ENCODE measurements at regions not wholly inside any gene's neighbourhood (a gene's known extent, or its start where the extent isn't known, plus 50 kb on each side); places are given as distances from the start of the nearest gene placed in this dataset.

DNA sequence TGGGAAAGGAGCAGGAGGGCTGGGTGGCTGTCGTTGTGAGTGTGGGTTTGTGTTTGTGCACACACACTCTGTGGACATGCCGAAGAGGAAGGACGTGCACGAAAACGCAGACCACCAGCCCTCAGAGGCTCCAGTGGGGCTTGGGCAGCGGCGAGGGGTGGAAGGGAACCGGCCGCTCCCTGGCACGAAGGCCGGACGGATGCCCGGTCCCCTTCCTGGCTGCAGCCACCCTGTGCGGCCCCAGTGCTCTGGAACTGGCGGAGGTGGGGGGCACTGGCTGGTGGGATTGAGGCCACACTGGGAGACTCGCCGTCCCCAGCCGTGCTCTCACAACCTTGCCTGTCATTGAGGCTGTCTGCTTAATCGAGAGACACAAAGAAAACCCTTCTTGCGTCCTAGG, 852.6 kb upstream of the SALL3 start:
- no peak for DNase-seq (ENCODE audit: insufficient read length, low spot score)
- FAIRE-seq, result no peak

DNA sequence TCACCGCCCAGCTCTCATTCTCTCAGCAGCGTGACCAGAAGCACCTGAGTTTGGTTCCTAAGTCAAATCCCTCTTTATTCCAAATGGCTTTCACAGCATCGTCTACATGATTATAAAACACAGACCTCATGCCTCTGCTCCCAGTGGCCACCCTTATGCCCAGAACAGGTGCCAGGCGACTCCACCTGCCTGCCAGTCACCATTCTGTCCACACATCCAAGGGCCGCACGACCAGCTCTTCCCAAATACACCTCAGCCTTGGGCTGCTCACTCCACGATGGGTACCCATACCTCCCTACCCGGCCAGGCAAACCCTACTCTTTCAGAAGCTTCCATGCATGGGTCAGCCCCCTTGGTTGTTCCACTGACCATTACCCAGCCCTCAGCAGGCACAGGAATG, 851.6 kb upstream of the SALL3 start:
- FAIRE-seq (no peak), DNase-seq (ENCODE audit: insufficient read length, low spot score) (no peak)

DNA sequence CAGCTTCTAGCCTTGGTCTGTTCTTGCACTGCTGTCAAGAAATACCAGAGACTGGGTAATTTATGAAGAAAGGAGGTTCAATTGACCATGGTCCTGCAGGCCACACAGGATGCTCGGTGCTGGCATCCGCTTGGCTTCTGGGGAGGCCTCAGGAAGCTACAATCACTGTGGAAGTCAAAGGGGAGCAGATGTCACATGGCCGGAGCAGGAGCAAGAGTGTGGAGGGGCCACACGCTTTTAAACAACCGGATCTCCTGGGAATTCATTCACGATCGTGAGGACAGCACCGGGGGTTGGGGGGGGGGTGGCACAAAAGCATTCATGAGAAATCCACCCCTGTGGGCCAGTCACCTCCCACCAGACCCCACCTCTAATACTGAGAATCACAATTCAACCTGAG, 850.4 kb upstream of the SALL3 start:
- FAIRE-seq (no peak), DNase-seq (ENCODE audit: insufficient read length, low spot score) (no peak)

DNA sequence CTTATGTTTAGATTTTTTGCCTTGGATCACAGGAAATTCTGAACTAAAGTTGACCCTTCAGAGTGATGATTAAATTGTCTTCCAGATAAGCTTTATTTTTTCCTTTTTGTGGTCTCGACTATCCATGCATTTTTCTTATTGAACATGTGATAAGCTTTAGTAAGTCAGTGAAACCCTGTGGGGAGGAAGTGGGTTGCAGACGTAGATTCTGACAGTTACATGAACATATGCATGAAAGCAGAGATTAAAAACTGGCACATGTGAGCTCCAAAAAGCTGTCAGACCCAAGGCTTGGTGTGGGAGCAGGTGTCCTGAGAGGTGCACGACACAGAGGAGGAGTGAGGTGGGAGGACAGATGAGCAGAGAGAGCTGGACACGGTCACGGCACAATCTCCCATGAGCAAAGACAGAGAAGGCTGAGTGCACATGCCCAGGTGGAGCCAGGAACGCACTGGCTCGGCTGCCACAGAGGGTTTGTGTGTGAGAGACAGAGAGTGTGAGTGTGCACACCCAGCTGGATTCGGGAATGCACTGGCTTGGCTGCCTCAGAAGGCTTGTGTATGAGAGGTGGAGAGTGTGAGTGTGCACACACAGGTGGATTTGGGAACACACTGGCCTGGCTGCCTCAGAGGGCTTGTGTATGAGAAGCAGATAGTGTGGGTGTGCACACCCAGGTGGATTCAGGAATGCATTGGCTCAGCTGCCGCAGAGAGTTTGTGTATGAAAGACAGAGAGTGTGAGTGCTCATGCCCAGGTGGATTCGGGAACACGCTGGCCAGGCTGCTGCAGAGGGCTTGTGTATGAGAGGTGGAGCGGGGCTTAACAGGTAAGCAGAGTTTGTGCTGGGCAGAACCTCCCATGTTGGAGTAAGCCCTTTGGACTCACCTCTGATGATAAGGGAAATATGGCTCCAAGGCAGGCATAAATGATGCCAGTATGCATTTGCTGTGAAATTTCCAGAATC, 849.1 kb upstream of the SALL3 start:
- no peak for DNase-seq (ENCODE audit: insufficient read length, low spot score)

DNA sequence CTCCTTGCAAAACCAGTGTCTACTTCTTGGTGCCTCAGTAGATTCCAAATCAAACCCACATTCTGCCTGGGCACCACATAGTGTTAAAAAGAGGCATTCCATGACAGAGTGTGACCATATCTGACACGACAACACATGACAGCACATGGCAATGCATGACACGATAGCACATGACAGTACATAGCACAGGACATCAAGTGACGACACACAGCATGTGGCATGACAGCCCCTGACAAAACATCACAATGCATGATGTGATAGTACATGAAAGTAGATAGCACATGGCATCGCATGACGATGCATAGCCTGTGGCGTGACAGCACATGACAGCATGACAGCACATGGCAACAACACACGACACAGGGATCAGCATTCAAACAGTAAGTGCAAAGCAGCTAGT, 845.9 kb upstream of the SALL3 start:
- FAIRE-seq (peak; percentile 58), DNase-seq (ENCODE audit: insufficient read length, low spot score) (no peak)

More for the DNA sequence above, 849.1 kb upstream of the SALL3 start:
- FAIRE-seq, result no peak

DNA sequence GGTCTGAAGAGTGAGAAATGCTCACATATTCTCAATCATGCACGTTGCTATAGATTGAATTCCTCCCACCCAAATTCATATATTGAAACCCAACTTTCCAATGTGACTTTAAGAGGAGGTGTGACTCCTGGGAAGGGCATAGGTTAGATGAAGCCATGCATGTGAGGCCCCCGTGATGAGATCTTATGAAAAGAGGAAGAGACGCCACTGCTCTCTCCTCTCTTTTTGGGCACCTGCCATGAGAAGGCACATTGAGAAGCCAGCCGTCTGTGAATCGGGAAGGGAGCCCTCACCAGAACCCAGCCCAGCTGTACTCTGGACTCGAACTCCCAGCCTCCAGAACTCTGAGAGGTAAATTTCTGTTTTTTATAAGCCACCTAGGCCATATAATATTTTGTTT, 842.6 kb upstream of the SALL3 start:
- no peak for FAIRE-seq
- DNase-seq (ENCODE audit: insufficient read length, low spot score), result no peak

DNA sequence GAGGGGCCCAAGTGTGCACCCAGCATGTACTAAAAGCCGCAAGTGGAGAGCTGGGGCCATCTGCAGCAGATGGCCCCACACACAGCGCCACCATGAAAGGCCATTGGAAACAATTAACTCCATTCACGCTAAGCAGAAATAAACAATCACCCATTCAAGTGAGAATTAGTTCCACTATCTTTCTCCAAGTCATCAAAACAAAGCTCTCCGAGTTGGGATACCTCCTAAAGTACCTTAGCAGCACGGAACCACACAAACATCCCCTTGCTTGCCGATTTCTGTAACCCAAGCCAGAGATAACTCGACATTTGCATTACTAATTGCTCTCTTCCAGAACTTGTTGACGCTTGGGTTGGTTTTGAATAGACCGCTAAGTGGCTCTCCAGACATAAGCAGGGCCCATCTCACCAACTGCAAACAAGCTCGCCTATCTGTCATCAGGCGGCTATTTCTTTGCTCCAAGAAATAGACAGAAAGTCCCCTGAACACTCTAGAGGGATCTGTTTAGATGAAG, 840.6 kb upstream of the SALL3 start:
- no peak for FAIRE-seq
- no peak for DNase-seq (ENCODE audit: insufficient read length, low spot score)

DNA sequence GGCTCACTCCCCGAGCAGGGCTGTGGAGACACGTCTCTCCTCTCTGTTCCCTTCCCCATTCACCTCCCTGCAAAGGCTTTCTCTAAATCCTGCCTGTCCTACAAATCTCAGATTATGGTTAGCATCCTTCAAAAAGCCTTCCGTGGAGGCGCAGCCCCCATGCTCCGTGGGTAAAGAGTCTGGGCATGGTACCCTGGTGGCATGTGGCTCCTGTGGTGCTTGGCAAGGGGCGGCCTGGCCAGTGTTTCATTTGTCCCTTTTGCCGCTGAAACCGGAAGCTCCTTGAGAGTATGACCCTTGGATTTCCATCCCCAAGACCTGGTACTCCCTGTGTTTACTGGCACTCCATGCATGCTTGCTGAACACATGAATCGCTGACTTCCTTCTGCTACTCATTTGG, 839.3 kb upstream of the SALL3 start:
- FAIRE-seq, result no peak

DNA sequence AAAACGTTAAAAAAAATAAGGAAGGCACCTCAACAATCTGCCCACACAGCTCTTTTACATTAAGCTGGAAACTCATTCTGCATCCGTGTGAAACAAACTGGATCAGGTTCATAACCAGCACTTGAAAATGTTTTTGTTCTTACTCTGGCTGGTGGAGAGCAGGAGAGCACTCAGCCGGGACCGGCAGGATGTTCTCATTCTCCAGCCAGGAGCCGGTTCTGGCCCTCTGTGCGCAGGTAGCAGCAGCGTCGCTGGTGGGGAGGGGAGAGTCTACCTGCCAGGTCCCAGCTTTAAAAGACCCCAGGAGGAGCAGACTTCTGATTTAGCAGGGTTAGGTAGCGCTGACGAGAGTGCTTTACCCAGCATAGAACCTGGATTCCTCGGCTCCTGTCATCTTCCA, 834.9 kb upstream of the SALL3 start:
- FAIRE-seq, result no peak
- no peak for DNase-seq (ENCODE audit: insufficient read length, low spot score)

More for the DNA sequence above, 839.3 kb upstream of the SALL3 start:
- DNase-seq (ENCODE audit: insufficient read length, low spot score), result no peak

DNA sequence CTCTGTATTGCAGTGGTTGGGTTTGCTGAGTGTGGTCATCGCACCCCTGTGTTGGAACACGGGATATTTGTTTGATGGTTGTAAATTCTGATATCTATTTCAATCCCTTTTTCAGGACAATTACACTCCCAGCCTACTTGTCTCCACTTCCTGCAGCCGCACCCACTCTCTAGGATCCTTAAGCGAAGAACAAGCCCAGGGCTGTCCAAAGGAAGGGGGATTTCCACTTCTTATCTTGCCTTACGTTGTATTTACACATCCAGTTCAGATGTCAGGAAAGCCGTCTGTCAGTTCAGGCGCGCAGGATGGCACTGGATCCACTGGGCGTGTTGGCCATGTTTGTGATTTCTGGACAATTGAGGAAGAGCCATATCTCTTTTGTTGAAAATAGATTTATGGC, 834.5 kb upstream of the SALL3 start:
- DNase-seq (ENCODE audit: insufficient read length, low spot score), result no peak
- FAIRE-seq, result no peak

DNA sequence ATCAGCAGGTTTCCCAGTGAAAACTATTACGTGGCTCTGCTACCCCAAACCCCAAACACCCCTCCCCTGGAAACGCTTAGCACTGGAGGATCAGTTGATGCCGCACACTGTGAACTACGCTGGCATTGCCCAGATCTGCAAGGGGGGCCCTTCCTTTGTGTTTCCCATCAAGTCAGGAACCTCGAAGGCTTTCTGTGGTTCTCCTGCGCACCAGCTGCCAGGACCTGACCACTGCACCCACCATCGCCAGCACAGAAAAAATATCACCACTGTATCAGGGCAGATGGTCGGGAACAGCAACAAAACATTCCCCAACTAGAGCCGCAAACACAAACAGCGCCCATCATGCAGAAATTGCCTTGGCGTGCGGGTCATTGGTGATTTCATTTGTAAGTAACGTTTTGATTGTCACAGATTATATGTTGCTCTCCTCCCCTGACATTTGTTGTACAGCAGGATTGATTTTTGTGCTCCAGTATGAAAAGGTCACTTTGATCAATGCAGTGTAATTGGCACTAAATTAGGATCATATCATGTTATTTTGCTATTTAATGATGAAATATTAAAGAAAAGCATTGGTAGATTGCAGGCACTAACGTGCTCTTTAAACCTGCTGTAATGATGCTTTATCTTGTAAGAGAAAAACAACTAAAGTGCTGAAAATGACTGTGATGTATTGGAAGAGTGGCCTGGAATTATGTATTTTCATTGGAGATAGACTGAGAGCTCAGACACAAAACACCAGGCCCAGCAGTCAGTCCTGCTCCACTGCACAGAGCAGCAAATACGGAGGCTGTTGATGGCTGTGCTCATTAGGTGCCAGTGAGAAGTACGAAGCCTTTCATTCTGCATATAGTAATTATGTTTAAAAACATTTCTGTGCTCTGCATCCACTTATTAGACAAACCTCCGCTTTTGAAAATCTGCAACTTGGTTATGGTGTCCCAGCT, 833.2 kb upstream of the SALL3 start:
- no peak for FAIRE-seq
- DNase-seq (ENCODE audit: insufficient read length, low spot score), result no peak

DNA sequence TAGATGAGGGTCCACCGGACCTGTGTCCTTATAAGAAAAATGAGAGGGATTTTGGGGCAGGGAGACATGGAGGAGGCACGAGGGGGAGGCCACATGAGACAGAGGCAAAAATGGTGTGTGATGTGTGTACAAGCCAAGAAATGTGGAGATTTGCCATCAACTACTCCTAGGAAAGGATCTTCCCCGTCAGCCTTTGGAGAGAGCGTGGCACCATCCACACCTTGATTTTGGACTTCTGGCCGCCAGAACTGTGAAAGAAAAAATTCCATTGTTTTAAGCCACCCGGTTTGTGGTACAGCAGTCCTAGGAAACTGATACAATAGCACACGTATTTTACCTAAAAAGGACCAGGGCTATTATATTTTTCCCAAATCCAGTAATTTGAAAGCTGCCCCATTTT, 829.0 kb upstream of the SALL3 start:
- DNase-seq (ENCODE audit: insufficient read length, low spot score), result no peak
- no peak for FAIRE-seq

DNA sequence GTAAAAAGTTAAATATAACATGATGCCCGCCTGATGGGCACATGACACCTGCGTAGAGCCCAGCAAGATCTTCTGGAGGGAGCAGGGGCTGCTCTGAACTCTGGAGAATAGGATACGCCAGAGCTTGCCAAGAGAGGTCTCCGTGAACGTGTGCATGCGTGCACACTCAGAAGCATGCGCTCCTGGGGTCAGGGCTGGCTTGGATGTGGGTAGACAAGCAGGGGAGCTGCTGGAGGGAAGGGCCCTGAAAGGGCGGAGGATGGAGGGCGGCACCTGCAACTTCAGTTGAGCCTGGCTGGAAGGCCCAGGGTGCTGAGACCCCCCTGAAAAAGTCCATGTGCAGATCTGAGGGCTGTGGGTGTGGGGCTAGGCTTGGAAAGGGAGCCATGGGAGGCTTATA, 828.4 kb upstream of the SALL3 start:
- no peak for DNase-seq (ENCODE audit: insufficient read length, low spot score)
- no peak for FAIRE-seq

DNA sequence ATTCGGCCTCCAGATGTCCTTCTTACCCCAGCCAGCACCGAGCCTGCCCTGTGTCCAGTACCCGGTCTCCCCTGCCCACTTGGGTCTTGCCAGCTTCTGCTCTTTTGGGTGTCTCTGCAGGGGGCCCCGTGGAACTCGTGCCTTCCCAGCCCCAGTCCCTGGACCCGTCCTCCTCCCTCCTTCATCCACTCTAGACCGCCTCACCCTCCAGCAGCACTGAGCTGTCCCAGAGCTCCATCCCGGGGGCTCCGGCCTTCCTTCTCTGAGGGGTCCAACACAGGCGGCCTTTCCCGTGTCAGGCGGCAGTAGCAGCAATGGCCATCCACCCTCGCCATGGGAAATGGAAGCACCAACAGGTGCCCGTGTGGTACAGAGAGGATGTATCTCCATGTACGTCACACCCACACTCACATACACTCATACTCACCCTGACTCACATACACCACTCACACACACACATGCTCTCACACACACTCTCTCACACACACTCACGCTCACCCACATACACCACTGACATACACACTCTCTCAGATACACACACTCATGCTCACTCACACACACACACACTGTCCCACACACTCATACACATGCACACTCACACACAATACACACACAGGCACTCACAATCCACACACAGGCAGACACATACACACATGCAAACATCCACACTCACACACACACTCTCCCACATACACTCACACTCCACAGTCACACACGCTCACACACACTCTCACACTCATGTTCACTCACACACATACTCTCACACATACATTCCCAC, 827.5 kb upstream of the SALL3 start:
- FAIRE-seq, result no peak
- DNase-seq (ENCODE audit: insufficient read length, low spot score), result no peak

DNA sequence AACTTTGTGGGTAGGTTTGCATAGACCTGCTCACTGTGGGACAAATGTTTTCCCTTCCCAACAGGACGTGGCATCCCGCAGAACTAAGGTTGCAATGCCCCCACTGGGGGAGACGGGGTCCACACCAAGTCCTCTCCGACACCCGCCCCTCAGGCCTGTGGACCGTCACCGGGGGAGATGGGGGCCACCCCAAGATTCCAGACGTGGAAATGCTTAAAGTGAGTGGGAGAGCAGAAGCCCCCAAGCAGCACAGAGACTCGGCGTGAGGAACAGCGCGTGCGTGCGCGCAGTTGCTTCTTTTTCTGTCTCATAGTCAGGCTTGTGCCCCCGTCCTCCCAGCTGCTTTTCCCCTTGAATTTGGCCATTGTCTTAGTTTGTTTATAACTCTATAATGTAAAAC, 826.3 kb upstream of the SALL3 start:
- DNase-seq (ENCODE audit: insufficient read length, low spot score) (no peak), FAIRE-seq (no peak)

DNA sequence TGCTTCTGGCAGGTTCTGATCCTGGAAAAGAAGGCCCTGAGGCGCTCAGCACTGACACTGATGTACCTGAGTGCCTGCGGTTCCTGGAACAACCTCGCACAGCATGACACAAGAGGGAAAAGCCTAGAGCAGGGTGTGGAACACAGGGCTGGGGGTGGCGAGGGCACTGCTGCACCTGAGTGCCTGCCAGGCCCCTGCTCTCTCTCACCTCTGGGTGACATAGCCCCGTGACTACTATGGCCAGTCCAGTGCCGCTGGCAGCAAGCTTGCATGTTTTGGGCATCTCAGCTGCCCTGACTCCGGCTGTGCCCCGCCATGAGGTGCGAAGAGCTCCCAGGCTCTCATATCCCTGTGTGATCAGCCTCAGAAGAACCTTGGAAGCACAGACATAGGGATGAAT, 825.2 kb upstream of the SALL3 start:
- DNase-seq (ENCODE audit: insufficient read length, low spot score) (no peak), FAIRE-seq (no peak)

DNA sequence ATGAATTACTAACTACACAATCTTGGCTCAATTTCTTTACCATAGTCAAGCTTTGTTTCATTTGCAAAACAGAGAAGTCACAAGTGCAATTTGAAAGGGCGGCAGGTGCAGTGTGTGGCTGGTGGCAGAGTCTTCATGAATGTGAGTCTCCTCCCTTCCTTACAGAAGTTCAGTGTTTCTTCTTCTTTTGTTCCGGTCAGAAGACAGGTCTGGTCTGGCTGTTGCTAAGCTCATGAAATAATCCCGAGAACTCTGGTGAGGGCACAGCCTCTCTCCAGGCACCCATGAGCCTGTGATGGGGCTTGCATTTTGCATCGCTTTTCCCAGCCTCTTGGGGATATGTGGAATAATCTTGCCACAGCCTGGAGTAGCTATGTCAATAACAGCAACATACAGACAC, 824.8 kb upstream of the SALL3 start:
- no peak for DNase-seq (ENCODE audit: insufficient read length, low spot score)
- FAIRE-seq, result no peak

DNA sequence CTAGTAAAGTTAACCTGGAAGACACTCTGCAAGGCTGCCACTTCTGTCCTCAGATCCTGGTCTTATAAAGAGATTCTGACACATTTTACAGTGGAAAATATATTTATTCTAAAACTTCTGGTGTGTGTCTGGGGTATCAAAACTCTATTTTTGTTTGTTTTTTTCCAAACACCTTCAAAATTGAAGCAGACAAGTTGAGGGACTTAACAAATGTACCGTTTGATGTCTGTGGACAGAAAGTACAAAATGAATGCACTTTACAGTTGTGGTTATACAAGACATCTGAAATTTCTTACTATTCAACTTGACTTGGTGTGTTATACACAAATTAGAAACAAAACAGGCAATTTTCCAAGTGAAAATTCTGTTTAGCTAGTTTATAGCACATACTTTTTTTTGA, 823.2 kb upstream of the SALL3 start:
- FAIRE-seq (no peak), DNase-seq (ENCODE audit: insufficient read length, low spot score) (no peak)

DNA sequence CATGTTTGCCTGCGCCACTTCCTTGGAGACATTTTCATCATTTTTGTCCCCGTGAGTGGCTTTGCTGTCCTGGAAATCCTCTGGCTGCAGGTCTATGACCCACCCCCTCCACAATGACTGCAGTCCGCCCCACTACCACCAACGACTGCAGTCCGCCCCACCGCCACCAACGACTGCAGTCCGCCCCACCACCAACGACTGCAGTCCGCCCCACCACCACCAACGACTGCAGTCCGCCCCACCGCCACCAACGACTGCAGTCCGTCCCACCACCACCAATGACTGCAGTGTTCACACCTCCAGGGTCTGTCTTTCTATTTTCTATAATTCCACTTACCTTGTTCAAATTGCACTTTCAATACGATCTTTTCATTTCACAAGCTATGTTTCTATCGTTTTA, 820.7 kb upstream of the SALL3 start:
- FAIRE-seq (no peak), DNase-seq (ENCODE audit: insufficient read length, low spot score) (no peak)

DNA sequence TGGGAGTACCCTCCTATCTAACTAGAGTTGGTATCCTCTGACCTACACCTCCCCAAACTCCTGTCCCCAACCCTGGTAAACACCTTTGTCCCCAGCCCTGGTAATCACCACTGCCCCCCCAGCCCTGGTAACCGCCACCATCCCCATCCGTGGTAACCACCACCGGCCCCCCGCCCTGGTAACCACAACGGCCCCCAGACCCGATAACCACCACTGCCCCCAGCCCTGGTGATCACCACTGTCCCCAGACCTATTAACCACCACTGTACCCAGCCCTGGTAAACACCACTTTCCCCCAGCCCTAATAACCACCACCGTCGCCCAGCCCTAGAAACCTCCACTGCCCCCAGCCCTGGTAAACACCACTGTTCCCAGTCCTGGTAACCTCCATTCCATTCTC, 820.2 kb upstream of the SALL3 start:
- FAIRE-seq, result no peak

More for the DNA sequence above, 820.2 kb upstream of the SALL3 start:
- DNase-seq (ENCODE audit: insufficient read length, low spot score), result no peak

All from HTR-8/SVneo (cell line).